ENCODE measurements at regions not wholly inside any gene's neighbourhood (a gene's known extent, or its start where the extent isn't known, plus 50 kb on each side); places are given as distances from the start of the nearest gene placed in this dataset.

GRCh38 chr2:71784734-71785511 is 331.6 kb downstream of the DYSF start (continued):
- no peak for TF ChIP-seq CEBPZ (IDR thresholded peaks at IDR 0.05; ENCODE audit: borderline replicate concordance, low read depth, low read length)
- no peak for TF ChIP-seq ZNF224 (CRISPR knock-in tag; IDR thresholded peaks at IDR 0.05)
- no peak for TF ChIP-seq DPF2 (IDR thresholded peaks at IDR 0.05)
- no peak for TF ChIP-seq ZKSCAN8 (CRISPR knock-in tag; IDR thresholded peaks at IDR 0.05)
- peak; percentile 43 for TF ChIP-seq MEIS2 (IDR thresholded peaks at IDR 0.05; ENCODE audit: partially characterized antibody)
- no peak for TF ChIP-seq GABPB2 (CRISPR knock-in tag; conservative IDR thresholded peaks at IDR 0.05)
- TF ChIP-seq ZNF511 (CRISPR knock-in tag; IDR thresholded peaks at IDR 0.05): no peak
- no peak for TF ChIP-seq EGR1 (conservative IDR thresholded peaks at IDR 0.05)
- TF ChIP-seq, protein P1, sequence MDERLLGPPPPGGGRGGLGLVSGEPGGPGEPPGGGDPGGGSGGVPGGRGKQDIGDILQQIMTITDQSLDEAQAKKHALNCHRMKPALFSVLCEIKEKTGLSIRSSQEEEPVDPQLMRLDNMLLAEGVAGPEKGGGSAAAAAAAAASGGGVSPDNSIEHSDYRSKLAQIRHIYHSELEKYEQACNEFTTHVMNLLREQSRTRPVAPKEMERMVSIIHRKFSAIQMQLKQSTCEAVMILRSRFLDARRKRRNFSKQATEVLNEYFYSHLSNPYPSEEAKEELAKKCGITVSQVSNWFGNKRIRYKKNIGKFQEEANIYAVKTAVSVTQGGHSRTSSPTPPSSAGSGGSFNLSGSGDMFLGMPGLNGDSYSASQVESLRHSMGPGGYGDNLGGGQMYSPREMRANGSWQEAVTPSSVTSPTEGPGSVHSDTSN (CRISPR knock-in tag; IDR thresholded peaks at IDR 0.05; ENCODE audit: low read depth): no peak
- TF ChIP-seq, protein P1 (tag; conservative IDR thresholded peaks at IDR 0.05; ENCODE audit: low read depth): 0 out of 2 replicates have a peak, but pooled peaks have one; percentile 8
- TF ChIP-seq MXI1 (IDR thresholded peaks at IDR 0.05; ENCODE audit: low read depth, low read length): no peak
- no peak for TF ChIP-seq ZNF121 (CRISPR knock-in tag; conservative IDR thresholded peaks at IDR 0.05)
- no peak for TF ChIP-seq HOXB6 (CRISPR knock-in tag; IDR thresholded peaks at IDR 0.05; ENCODE audit: borderline replicate concordance)
- TF ChIP-seq RCOR1 (IDR thresholded peaks at IDR 0.05; ENCODE audit: borderline replicate concordance in 1 of 2, low read depth in 2 of 2, low read length in 2 of 2): no peak
- no peak for TF ChIP-seq HDAC3 (IDR thresholded peaks at IDR 0.05; ENCODE audit: borderline replicate concordance, partially characterized antibody)
- TF ChIP-seq ZNF277 (CRISPR knock-in tag; IDR thresholded peaks at IDR 0.05; ENCODE audit: borderline replicate concordance): no peak
- no peak for TF ChIP-seq ZNF695 (CRISPR knock-in tag; IDR thresholded peaks at IDR 0.05)
- no peak for TF ChIP-seq HDAC8 (tag; IDR thresholded peaks at IDR 0.05)
- TF ChIP-seq SMC3 (conservative IDR thresholded peaks at IDR 0.05; ENCODE audit: insufficient read depth, low read depth, low read length): no peak
- no peak for TF ChIP-seq SMAD4 (CRISPR knock-in tag; conservative IDR thresholded peaks at IDR 0.05)
- no peak for TF ChIP-seq ETV5 (CRISPR knock-in tag; IDR thresholded peaks at IDR 0.05; ENCODE audit: low read depth)

All from K562 (cell line).